NCI-H345 (cell line): ENCODE measurements at regions not wholly inside any gene's neighbourhood (a gene's known extent, or its start where the extent isn't known, plus 50 kb on each side); places are given as distances from the start of the nearest gene placed in this dataset.
"Not testable (repeated sequence)": the region's sequence is repeated elsewhere in the genome, so short reads cannot be mapped to it uniquely, and the experiment has no call there.

Source experiments
- DNase-seq: peaks from one replicate; lab custom pipeline; 2025; lab: John Stamatoyannopoulos, UW

GRCh38 chr1:143619851-143620250, 351.9 kb downstream of the FAM72C start:
- DNase-seq: no peak

- DNase-seq: no peak
Measured at GRCh38 chr1:143611159-143611558, 360.6 kb downstream of the FAM72C start.

GRCh38 chr1:143610196-143610595, 361.6 kb downstream of the FAM72C start:
- DNase-seq: no peak

- DNase-seq: no peak
Measured at GRCh38 chr1:143604887-143605286, 366.9 kb downstream of the FAM72C start.

- no peak for DNase-seq
Measured at GRCh38 chr1:143584508-143584907, 387.3 kb downstream of the FAM72C start.

- no peak for DNase-seq
Measured at GRCh38 chr1:143574891-143575520, 396.8 kb downstream of the FAM72C start.

- not testable (repeated sequence) for DNase-seq
Measured at GRCh38 chr1:143572661-143573060, 399.1 kb downstream of the FAM72C start.

GRCh38 chr1:143563761-143564160, 408.0 kb downstream of the FAM72C start:
- DNase-seq: not testable (repeated sequence)

- DNase-seq: no peak
Measured at GRCh38 chr1:143553627-143554026, 418.2 kb downstream of the FAM72C start.

- not testable (repeated sequence) for DNase-seq
Measured at GRCh38 chr1:143504703-143505102, 467.1 kb downstream of the FAM72C start.

- DNase-seq: not testable (repeated sequence)
Measured at GRCh38 chr1:143504080-143504479, 467.7 kb downstream of the FAM72C start.

- DNase-seq: not testable (repeated sequence)
Measured at GRCh38 chr1:143503048-143503447, 468.7 kb downstream of the FAM72C start.

- not testable (repeated sequence) for DNase-seq
Measured at GRCh38 chr1:143502038-143502437, 469.7 kb downstream of the FAM72C start.

GRCh38 chr1:143498059-143498749, 473.6 kb downstream of the FAM72C start:
- DNase-seq: not testable (repeated sequence)

GRCh38 chr1:143497374-143497747, 474.4 kb downstream of the FAM72C start:
- no peak for DNase-seq

GRCh38 chr1:143496526-143497373, 475.0 kb downstream of the FAM72C start:
- DNase-seq: not testable (repeated sequence)
